ENCODE measurements at regions not wholly inside any gene's neighbourhood (a gene's known extent, or its start where the extent isn't known, plus 50 kb on each side); places are given as distances from the start of the nearest gene placed in this dataset.

- DNase-seq = no peak
Observed at GRCh38 chr18:72470391-72470790, 73.8 kb downstream of the CBLN2 start.

GRCh38 chr18:72468021-72468710 lies 76.0 kb downstream of the CBLN2 start:
- no peak for DNase-seq

DNA sequence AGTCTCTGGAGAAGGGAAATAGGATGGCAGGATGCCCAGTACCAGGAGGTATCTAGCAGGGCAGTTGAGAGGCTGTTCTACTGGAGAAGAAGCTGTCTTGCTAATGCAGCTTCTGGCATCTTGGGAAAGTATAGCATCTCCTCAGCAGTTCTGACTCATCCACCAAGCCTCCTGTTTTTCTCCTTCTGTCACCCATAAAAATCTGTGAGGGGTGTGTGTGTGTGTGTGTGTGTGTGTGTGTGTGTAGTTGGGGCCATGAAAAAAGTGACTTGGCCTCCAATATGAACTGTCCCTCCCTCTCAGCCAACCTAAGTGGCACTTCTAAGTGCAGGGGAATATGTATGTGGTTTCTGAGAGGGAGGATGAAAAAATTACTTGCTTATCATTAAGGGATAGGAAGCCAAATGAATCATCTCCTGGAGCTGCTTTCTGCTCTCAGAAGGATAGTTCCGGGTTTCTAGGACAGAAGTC lies 83.9 kb downstream of the CBLN2 start:
- no peak for DNase-seq

GRCh38 chr18:72458271-72458670 lies 85.9 kb downstream of the CBLN2 start:
- no peak for DNase-seq

GRCh38 chr18:72456802-72457201 lies 87.3 kb downstream of the CBLN2 start:
- DNase-seq = no peak

- no peak for DNase-seq
Observed at GRCh38 chr18:72452328-72452727, 91.8 kb downstream of the CBLN2 start.

GRCh38 chr18:72444798-72445155 lies 99.4 kb downstream of the CBLN2 start:
- no peak for DNase-seq

DNA sequence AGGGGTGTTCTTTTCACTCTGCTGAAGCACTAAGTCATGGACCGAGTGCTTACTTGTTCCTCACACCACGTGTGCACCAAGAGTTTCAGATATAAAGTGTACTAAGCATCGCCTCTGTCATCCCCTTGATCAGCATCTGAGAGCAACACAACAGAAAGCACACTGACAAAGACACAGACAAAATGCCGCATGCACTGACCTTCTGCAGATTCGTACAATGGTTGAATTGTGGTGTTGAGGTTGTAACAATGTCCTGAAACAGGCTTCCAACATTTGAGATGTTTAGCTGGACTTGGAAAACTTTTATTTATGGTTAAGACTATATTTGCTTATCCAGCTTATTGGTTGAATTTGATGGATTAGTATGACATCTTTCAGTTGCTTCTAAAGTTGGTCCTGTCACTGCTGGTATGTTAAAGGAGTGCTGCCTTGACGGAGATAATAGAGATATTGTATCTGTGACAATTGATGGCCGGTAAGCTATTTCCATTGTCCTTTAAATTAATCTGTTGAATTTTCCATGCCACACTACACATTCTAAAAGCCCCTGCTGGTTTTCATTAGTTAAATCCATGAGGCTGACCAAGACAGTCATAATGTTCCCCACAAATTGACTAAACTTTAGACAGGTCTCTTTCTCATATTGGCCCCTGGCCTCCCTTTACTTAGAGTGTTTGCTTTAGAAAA lies 99.9 kb downstream of the CBLN2 start:
- DNase-seq = no peak

GRCh38 chr18:72436401-72436800 lies 107.7 kb downstream of the CBLN2 start:
- DNase-seq = no peak

GRCh38 chr18:72433756-72434155 lies 110.4 kb downstream of the CBLN2 start:
- DNase-seq = no peak

GRCh38 chr18:72427721-72428120 lies 116.4 kb downstream of the CBLN2 start:
- DNase-seq = no peak

DNA sequence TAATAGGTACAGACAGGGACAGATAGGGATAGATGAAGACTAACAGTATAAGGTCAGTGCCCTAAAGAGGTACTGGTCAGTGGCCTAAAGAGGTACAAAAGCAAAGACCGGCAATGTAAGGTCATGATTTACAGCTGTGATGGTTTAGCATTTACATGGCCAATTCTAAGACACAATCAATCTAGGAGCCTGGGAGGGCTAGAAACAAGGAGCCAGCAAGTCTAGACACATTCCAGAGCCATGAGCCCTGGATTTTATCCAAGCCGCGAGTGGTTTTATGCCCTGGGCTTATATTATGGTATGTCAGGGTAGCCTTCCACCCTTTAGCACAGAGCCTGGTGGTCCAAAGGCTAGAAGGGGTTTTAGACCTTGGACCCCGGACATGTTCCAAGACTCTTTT lies 124.2 kb downstream of the CBLN2 start:
- DNase-seq = no peak

DNA sequence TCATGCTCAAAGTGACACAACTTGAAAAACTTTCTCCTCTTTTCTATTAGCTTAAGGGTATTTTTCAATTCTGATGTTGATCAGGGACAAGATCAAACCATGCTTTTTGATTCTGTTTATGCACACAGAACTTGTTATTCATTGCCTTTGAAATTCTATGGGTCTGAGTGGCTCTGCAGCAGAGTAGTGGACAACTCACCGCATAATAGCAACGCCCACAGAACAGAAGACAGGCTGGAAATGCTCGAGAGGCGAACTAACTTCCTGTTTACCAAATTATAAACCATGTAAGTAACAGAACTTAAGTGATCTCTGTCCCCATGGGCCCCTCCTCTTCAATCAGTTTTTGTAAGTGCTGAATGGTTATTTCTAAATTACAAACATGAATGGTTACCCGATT lies 131.2 kb downstream of the CBLN2 start:
- no peak for DNase-seq

DNA sequence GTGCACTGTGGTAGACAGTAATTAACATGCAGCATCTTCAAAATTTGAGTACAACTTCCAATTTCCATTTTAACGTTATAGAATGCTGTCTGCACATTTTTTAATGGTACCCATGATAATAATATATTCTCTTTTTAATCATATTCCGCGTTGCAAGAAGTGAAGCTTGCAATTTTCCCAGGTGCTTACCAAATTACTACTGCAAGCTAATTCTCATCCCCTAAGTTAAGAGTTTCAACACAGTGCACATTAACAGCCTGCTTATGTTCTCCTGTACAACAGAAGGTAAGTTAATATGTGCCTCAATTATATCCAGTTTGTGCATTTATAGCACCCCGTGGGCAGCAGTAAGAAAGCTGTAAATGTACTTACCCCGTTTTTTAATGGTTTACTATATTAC lies 132.9 kb downstream of the CBLN2 start:
- no peak for DNase-seq

DNA sequence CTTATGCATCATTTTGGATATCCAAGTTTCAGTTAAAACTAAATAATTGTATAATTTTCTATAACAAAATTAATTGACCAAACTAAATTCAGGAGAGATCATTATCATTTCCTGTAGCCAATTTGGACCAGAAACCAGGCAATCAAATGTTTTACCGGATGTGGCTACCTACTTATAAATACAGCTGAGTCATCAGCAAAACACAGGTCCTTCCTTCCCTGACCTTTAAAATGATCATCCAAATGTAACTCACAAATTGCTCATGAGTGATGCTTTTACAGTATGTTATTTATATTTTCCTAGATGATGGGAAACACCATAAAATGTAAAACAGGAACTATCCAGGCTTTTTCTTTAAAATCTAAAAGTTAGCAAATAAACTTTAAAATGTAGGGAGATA lies 133.7 kb downstream of the CBLN2 start:
- DNase-seq = no peak

GRCh38 chr18:72409903-72410302 lies 134.2 kb downstream of the CBLN2 start:
- no peak for DNase-seq

GRCh38 chr18:72407048-72407447 lies 137.1 kb downstream of the CBLN2 start:
- no peak for DNase-seq

GRCh38 chr18:72391951-72392350 lies 152.2 kb downstream of the CBLN2 start:
- no peak for DNase-seq

GRCh38 chr18:72391427-72391826 lies 152.7 kb downstream of the CBLN2 start:
- no peak for DNase-seq

DNA sequence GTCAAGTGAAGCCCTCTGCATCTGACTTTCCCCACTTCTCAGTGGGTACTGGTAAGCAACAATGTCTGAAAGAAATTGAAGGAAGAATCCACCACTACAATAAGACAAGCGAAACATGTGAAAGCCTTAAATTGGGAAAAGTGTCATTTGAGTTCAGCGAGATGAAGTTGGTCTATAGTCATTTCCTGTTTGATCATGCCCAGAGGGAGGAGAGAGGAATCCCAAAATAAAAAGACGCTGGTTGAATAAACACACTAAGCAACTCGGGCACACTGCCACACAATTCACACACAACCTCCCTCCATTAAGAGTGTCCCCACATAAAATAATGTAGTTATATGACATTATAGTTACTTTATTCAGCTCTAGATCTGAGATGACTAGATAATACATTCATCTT lies 166.1 kb downstream of the CBLN2 start:
- DNase-seq = no peak

- DNase-seq = no peak
Observed at GRCh38 chr18:72376256-72376655, 167.9 kb downstream of the CBLN2 start.

- no peak for DNase-seq
Observed at GRCh38 chr18:72375618-72376017, 168.5 kb downstream of the CBLN2 start.

GRCh38 chr18:72372076-72372475 lies 172.1 kb downstream of the CBLN2 start:
- DNase-seq = no peak

- no peak for DNase-seq
Observed at GRCh38 chr18:72368308-72368707, 175.8 kb downstream of the CBLN2 start.

- DNase-seq = no peak
Observed at GRCh38 chr18:72360634-72361033, 183.5 kb downstream of the CBLN2 start.
